Ishikawa (cell line): ENCODE measurements at regions not wholly inside any gene's neighbourhood (a gene's known extent, or its start where the extent isn't known, plus 50 kb on each side); places are given as distances from the start of the nearest gene placed in this dataset.

ENCODE experiments used
- CEBPB ChIP-seq: IDR thresholded peaks from 2 replicates; pipeline ENCODE4 v1.6.1; 2012
- CREB1 ChIP-seq: IDR thresholded peaks from 2 replicates; pipeline ENCODE4 v1.6.1; 2012; ENCODE audit warnings: low read depth
- EGR1 ChIP-seq: IDR thresholded peaks from 2 replicates; pipeline ENCODE4 v1.6.1; 2012
- EP300 ChIP-seq: IDR thresholded peaks from 2 replicates; pipeline ENCODE4 v1.6.1; 2012; ENCODE audit warnings: borderline replicate concordance
- FOXM1 ChIP-seq: IDR thresholded peaks from 2 replicates; pipeline ENCODE4 v1.6.1; 2012; ENCODE audit warnings: low read depth, borderline replicate concordance
- MAX ChIP-seq: IDR thresholded peaks from 2 replicates; pipeline ENCODE4 v1.6.1; 2012
- NFIC ChIP-seq: IDR thresholded peaks from 2 replicates; pipeline ENCODE4 v1.6.1; 2012
- RAD21 ChIP-seq: IDR thresholded peaks from 2 replicates; pipeline ENCODE4 v1.6.1; 2012; ENCODE audit warnings: low read depth
- REST ChIP-seq: IDR thresholded peaks from 2 replicates; pipeline ENCODE4 v1.6.1; 2012; ENCODE audit warnings: low read depth, mild to moderate bottlenecking
- TAF1 ChIP-seq: IDR thresholded peaks from 2 replicates; pipeline ENCODE4 v1.6.1; 2012; ENCODE audit warnings: low read depth, mild to moderate bottlenecking
- TCF12 ChIP-seq: IDR thresholded peaks from 2 replicates; pipeline ENCODE4 v1.6.1; 2012; ENCODE audit warnings: low read depth
- TEAD4 ChIP-seq: IDR thresholded peaks from 2 replicates; pipeline ENCODE4 v1.6.1; 2012
- USF1 ChIP-seq: IDR thresholded peaks from 2 replicates; pipeline ENCODE4 v1.6.1; 2012
- YY1 ChIP-seq: IDR thresholded peaks from 2 replicates; pipeline ENCODE4 v1.6.1; 2012; ENCODE audit warnings: low read depth
- ZBTB7A ChIP-seq: IDR thresholded peaks from 2 replicates; pipeline ENCODE4 v1.6.1; 2012; ENCODE audit warnings: low read depth

GRCh38 chr14:44662250-44662891, 155.3 kb upstream of the FSCB start:
- TF ChIP-seq MAX: no peak
- TF ChIP-seq USF1: no peak
- 0 out of 2 replicates have a peak, but pooled peaks have one; percentile 14 for TF ChIP-seq EP300
- no peak for TF ChIP-seq YY1
- TF ChIP-seq CEBPB: no peak
- TF ChIP-seq CREB1: no peak

- TF ChIP-seq RAD21: no peak
- no peak for TF ChIP-seq YY1
- TF ChIP-seq ZBTB7A: no peak
- no peak for TF ChIP-seq FOXM1
- no peak for TF ChIP-seq REST
- no peak for TF ChIP-seq TEAD4
- TF ChIP-seq EGR1: no peak
- no peak for TF ChIP-seq TAF1
Measured at GRCh38 chr14:44658389-44658696, 151.3 kb upstream of the FSCB start.

- TF ChIP-seq TCF12 (no peak), EGR1 (no peak), CREB1 (no peak), EP300 (no peak), FOXM1 (no peak; the same call in 1 of the 2 replicates), RAD21 (peak; percentile 78), REST (no peak), TEAD4 (no peak), ZBTB7A (no peak), MAX (no peak), CEBPB (no peak), NFIC (no peak), TAF1 (no peak), USF1 (0 out of 2 replicates have a peak, but pooled peaks have one; percentile 6), YY1 (no peak)
Measured at GRCh38 chr14:44657696-44658388, 150.8 kb upstream of the FSCB start.

GRCh38 chr14:44657203-44657602, 150.1 kb upstream of the FSCB start:
- TF ChIP-seq EGR1 (no peak), TAF1 (no peak), FOXM1 (peak; percentile 35; the same call in 1 of the 2 replicates), NFIC (peak; percentile 28; the same call in 1 of the 2 replicates), CEBPB (peak; percentile 46; the same call in 1 of the 2 replicates), REST (peak; percentile 35; the same call in 1 of the 2 replicates)
